Endothelial cell of umbilical vein (primary cell): ENCODE measurements at regions not wholly inside any gene's neighbourhood (a gene's known extent, or its start where the extent isn't known, plus 50 kb on each side); places are given as distances from the start of the nearest gene placed in this dataset.

Experiments
- EZH2 ChIP-seq: IDR thresholded peaks from 2 replicates; pipeline ENCODE4 v1.6.1; 2012; ENCODE audit warnings: borderline replicate concordance, low read depth, mild to moderate bottlenecking, moderate library complexity, low read length, inconsistent platforms; ENCODE audit not compliant: severe bottlenecking
- MYC ChIP-seq: IDR thresholded peaks from one replicate; pipeline ENCODE4 v1.6.1; 2011; ENCODE audit warnings: mild to moderate bottlenecking, low read depth, low read length
- POLR2A ChIP-seq: IDR thresholded peaks from 2 replicates; pipeline ENCODE4 v1.6.1; 2012; ENCODE audit warnings: low read depth, mild to moderate bottlenecking, control low read depth, low read length
- POLR2AphosphoS5 ChIP-seq: IDR thresholded peaks from 2 replicates; pipeline ENCODE4 v1.6.1; 2012; ENCODE audit warnings: low read depth, mild to moderate bottlenecking, control low read depth, low read length, moderate library complexity; ENCODE audit not compliant: insufficient read depth
- TF ChIP-seq, protein P1 (sequence below), 2 donors: IDR thresholded peaks; 1 replicate in 1 of 2; 2 replicates in 1 of 2; pipeline ENCODE4 v1.5.1; 2011; ENCODE audit warnings: low read length in 2 of 2, mild to moderate bottlenecking in 2 of 2, moderate library complexity in 2 of 2, control low read depth in 1 of 2, inconsistent platforms in 1 of 2, low read depth in 1 of 2; ENCODE audit not compliant: insufficient read depth in 1 of 2; ENCODE audit errors: extremely low read depth in 1 of 2
- TF ChIP-seq, protein P2 (sequence below): IDR thresholded peaks from 2 replicates; pipeline ENCODE4 v1.6.1; 2011; ENCODE audit not compliant: insufficient read depth, insufficient read length

- TF ChIP-seq EZH2, result no peak
- TF ChIP-seq, protein P1, sequence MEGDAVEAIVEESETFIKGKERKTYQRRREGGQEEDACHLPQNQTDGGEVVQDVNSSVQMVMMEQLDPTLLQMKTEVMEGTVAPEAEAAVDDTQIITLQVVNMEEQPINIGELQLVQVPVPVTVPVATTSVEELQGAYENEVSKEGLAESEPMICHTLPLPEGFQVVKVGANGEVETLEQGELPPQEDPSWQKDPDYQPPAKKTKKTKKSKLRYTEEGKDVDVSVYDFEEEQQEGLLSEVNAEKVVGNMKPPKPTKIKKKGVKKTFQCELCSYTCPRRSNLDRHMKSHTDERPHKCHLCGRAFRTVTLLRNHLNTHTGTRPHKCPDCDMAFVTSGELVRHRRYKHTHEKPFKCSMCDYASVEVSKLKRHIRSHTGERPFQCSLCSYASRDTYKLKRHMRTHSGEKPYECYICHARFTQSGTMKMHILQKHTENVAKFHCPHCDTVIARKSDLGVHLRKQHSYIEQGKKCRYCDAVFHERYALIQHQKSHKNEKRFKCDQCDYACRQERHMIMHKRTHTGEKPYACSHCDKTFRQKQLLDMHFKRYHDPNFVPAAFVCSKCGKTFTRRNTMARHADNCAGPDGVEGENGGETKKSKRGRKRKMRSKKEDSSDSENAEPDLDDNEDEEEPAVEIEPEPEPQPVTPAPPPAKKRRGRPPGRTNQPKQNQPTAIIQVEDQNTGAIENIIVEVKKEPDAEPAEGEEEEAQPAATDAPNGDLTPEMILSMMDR (IDR thresholded peaks at IDR 0.05; ENCODE audit: extremely low read depth in 1 of 2, insufficient read depth in 1 of 2, low read depth in 1 of 2, low read length in 2 of 2), result no peak
- TF ChIP-seq POLR2A, result no peak
- no peak for TF ChIP-seq POLR2AphosphoS5
- TF ChIP-seq, protein P2, sequence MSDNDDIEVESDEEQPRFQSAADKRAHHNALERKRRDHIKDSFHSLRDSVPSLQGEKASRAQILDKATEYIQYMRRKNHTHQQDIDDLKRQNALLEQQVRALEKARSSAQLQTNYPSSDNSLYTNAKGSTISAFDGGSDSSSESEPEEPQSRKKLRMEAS, result no peak
- TF ChIP-seq MYC, result no peak
Measured at GRCh38 chr5:79872291-79872690, 118.8 kb downstream of the MTX3 start.
